ENCODE measurements at regions not wholly inside any gene's neighbourhood (a gene's known extent, or its start where the extent isn't known, plus 50 kb on each side); places are given as distances from the start of the nearest gene placed in this dataset.

- no peak for TF ChIP-seq CTCF (IDR thresholded peaks at IDR 0.05)
- no peak for TF ChIP-seq POLR2AphosphoS5 (IDR thresholded peaks at IDR 0.05)
These were observed 371.4 kb downstream of the TMEM38B start for GRCh38 chr9:106065579-106066214.
